ENCODE measurements at regions not wholly inside any gene's neighbourhood (a gene's known extent, or its start where the extent isn't known, plus 50 kb on each side); places are given as distances from the start of the nearest gene placed in this dataset.
"Not testable (repeated sequence)": the region's sequence is repeated elsewhere in the genome, so short reads cannot be mapped to it uniquely, and the experiment has no call there.

DNA sequence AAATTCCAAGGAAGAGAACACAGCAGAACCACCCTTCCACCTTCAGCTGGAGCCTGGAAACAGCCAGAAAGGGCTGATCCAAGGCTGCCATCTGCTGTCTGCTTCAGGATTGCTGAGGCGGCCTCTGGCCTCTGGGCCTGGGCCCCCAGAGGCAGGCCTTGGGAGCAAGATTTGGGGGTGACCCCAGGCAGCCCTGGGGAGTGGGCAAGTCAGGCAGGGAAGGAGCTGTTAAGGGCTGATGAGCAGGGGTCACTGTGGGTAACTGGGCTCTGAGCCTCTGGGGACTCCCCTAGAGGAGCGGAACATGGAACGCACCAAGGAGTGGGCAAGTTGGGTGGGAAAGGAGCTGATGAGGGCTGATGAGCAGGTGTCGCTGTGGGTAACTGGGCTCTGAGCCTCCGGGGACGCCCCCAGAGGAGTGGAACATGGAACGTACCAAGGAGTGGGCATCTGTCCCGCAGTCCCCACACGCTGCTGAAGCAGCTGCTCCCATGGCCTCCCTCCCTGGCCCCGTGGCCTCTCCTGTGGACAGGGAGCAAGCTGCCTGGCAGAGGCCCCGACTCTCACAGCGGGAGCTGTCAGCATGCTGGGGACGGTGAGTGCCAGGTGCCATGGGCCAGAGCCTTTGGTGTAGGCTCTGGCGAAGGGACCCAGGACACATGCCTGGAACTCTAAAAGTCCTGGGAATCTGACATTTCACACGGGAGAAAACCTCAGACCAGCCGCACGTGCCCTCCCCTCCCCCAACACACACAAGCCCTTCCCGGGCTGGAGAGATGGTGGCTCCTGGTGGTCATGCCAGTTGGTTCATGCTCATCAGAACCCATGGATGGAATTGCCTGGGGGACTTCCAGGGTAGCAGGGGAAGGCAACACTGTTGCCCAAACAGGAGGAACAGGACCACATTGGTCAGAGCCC, 148.8 kb downstream of the NPIPB11 start:
- not testable (repeated sequence) for DNase-seq

DNA sequence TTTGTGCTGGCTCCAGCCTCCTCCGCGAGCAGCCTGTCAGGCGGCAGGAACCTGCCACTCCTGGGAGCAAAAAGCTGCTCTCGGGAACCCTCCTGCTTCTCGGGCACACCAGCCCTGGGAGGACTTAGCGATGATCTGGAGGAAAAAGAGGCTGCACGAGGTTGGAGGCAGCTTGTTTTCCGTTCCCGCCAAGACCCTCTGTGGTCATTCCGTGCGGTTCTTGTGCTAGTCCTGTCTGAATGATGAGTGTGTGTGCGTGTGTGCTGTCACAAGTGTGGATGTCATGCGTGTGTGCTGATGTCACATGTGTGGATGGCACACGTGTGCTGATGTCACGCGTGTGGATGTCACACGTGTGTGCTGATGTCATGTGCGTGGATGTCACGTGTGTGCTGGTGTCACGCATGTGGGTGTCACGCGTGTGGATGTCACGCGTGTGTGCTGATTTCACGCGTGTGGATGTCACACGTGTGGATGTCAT, 150.0 kb downstream of the NPIPB11 start:
- no peak for DNase-seq

DNA sequence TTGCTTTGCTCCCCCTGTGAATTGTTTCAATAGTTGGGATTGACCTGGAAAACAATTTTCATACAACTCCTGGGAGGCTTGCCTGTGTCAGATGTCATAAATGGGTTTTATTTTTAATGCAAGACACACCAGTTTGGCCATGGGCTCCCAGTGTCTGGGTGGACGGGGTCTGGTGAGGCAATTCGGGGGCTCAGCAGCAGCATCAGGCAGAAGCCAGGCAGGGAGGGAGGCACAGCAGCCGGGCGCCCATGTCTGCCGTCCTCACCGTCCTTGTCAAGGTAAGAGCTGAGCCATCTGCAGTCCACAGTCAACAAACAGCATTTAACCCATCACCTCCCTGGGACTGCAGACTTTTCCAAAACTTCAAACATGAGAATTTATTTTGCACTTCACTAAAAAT, 150.6 kb downstream of the NPIPB11 start:
- not testable (repeated sequence) for DNase-seq

DNA sequence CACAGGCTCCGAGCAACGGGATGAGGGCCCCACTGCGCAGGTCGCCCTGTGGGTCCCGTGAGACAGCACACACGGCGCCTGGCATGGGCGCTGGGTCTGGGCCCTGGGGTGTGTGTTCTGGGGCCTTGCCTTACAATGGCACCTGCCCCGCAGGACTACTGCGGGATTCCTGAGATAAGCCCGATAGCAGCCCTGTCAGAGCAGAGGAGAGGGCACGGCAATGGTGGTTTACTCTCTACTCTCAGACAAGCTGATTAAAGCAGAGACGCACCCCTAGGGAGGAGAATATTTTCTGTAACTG, 151.1 kb downstream of the NPIPB11 start:
- DNase-seq, result not testable (repeated sequence)

DNA sequence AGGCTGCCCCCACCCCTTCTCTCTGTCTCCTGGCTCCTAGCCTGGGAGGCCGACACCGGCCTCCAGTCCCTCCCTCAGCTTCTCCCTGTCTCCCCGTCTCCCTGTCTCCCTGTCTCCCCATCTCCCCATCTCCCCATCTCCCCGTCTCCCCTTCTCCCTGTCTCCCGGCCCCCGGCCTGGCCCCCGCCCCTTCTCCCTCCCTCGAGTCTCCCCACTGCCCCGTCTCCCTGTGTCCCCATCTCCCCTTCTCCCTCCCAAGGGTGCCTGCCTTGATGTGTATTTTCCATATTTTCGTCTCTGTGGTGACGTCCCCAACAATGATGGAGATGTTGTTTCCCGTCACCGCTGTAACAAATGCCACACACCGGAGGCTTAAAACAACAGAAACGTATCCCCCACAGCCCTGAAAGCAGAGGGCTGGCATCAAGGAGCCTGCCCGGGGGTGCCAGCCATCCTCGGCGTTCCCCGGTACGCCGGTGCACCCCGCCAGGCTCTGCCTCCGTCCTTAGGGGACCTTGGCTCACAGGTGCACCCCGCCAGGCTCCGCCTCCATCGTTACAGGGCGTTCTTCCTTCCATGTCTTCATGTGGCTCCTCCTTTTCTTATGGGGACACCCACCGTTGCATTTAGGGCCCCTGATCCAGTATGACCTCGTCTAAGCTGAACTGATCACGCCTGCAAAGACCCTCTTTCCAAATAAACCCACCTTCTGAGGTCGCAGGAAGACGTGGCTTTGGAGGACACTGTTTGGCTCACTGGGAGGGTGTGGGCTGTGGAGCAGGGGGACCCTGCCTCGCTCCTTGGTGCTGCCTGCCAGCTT, 151.6 kb downstream of the NPIPB11 start:
- no peak for DNase-seq

DNA sequence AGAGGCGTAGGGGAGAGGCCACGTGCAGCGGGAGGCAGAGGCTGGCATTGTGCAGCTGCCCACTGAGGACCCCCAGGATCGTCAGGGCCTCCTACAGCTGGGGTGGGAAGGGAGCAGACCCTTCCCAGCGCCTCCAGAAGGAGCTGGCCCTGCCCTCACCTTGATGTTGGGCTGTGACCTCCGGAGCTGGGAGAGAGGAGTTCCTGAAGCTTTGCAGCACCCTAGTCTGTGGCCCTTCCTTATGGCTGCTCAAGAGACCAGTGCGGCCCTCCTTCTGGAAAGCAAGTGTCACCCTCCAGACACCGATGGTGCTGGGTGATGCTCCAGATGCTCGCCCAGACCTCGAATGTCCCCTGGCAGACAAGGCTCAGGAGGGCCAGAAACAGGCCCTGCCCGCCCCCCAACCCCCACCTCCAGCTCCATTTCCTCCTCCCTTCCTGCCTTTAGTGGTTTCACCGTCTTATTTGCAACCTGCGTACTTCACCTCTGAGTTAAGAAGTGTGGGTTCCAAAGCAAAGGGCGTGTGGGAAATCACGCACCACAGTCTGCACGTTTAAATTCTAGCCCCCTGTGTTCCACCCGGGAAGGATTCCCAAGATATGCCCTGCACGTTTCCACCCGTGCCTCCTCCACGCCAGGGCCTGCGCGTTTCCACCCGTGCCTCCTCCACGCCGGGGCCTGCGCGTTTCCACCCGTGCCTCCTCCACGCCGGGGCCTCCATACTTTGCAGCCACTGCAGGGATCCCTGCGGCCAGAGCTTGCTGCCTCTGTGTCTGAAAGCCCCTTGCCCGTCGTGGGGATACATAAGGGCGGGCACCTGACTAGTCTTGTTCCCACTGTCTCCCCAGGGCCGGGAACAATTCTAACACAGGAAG, 152.6 kb downstream of the NPIPB11 start:
- not testable (repeated sequence) for DNase-seq

DNA sequence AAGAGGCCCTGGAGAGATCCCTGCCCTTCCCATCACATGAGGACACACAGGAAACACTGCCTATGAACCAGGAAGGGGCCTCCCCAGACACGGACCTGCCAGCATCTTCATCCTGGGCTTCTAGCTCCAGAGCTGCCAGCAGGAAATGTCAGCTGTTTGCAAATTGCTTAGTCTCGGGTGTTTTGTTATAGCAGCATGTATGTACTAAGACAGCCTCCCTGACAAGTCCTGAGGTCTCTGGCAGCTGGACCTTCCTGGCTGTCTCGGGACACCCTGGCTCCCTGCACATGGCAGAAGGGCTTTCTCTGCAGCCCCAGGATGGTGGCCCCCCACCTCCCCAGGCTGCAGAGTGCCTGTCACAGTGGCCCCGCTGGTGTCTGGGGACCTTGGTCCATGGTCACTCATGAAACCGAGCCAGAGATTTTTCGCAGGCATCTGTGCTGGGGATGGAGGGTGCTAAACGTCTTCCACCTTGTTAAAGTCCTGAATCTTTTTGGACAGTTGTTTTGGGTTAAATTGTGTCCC, 153.4 kb downstream of the NPIPB11 start:
- DNase-seq, result not testable (repeated sequence)

DNA sequence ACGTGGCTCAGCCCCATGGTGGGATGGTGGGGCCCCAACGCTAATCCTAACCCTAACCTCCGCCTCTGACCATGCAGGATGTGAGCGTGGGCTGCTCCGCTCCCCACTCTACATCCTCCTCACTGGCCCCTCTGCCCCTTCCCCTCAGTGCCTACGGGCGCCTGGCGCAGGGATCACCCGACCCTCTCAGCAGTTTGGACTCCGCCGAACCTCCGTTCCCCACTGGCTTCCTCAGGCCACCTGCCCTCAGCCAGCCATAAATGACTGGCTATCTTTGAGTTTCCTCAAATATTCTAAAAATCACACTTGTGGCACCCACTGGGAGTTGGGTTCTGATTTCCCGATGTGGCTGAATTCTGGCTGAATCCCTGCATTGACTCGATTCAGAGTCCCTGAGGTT, 154.2 kb downstream of the NPIPB11 start:
- not testable (repeated sequence) for DNase-seq

DNA sequence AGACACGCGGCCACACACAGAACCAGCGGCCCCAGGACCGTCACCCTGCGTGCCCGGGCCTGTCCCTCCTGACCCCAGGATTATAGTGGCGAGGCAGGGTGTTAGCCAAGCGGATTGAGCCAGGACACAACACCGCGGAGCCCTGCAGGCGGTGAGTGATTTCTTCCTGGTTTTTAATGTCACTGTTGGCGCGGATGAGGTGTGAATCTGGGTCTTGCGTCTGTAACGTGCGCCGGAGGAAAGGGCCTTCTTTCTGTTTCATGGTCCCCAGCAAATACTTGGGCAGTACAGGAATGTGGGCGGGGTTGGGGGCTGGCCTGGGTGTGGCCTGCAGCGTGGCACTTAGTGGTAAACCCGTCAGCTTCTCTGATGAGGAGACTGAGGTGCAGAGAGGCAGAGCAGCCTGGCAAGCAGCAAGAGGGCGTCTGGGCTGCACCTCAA, 154.9 kb downstream of the NPIPB11 start:
- DNase-seq, result not testable (repeated sequence)

DNA sequence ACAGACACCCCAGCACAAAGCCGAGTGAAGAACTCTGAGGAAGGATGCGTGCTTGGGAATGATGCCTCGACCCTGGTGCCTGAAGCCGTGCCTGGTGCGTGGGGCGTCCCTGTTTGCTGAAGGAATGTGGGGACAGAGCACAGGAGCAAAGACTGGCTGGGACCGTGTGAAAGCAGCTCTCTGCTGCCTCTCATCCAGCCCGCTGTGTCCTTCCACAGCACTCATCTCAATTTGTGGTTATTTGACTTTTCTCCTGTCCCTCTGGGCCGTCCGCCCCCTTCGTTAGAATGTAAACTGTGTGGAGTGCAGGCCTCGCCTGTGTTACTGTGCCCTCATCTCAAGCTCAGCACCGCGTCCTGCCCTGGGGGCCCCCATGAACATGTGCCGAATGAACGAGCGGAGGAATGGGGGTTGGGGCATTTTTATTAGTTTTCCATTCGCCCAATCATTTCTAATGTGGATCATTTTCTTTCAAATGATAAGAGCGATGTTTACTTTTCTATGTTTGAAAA, 155.5 kb downstream of the NPIPB11 start:
- not testable (repeated sequence) for DNase-seq

DNA sequence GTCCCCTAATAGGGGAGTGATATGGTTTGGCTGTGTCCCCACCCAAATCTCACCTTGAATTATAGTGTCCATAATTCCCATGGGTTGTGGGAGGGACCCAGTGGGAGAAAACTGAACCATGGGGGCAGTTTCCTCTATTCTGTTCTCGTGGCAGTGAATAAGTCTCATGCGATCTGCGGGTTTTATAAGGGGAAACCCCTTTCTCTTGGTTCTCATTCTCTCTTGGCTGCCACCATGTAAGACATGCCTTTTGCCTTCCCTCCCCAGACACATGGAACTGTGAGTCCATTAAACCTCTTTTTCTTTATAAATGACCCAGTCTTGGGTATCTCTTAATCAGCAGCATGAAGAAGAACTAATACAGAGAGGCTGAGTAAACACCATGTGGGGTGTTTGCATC, 156.0 kb downstream of the NPIPB11 start:
- DNase-seq, result not testable (repeated sequence)

DNA sequence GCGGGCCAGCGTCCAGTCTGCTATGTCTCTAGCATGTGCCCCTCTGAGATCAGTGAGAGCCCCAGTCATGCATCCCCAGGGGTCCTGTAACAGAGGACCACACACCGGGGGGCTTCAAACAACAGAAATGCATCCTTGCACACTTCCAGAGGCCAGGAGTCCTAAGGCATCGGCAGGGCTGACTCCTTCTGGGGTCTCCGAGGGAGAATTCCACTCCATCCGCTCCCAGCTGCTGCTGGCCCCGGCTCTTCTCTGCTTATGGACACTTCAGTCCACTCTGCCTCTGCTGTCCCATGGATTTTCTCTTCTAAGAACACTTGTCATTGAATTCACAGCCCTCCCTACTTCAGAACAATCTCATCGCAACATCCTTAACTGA, 157.6 kb downstream of the NPIPB11 start:
- DNase-seq, result not testable (repeated sequence)

DNA sequence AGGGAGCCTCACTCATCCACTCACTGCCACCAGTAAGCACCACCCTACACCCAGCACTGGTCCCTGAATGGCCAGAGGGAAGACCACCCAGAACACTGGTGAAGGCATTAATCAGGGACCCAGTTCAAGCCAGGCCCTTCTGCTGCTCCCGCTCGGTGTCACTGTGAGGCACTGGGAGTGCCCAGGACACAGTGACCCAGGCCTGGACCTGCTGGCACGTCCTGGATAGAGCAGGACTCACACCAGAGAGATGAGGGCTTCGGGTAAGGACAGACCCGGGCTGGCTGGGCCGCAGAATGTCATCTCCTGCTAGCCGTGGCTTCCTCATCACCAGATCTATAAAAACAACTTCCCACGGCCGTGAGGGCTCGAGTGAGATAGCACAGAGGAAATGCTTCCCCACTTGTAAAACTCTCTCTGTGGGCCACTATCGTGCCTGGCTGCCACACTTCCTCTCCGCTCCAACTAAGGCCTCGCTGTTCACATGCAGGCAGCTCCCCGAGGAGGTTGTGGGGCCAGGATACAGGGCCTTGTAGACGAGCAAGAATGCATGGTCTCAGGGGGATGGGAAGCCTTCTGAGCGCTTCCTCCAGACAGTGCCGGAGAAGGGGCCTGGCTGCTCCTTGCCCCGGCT, 158.1 kb downstream of the NPIPB11 start:
- not testable (repeated sequence) for DNase-seq

DNA sequence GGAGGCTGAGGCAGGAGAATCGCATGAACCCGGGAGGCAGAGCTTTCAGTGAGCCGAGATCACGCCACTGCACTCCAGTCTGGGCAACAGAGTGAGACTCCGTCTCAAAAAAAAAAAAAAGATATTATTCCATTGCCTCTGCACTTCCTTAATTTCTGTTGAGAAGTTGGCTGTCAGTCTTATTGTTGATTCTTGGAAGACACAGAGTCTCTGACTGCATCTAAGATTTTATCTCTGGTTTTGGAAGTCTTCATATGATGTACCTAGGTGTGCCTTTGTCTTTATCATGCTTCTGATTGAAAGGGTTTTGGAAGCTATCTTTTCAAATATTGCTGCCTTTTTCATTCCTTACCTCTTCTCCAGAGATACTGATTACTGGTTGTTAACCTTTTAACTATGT, 160.4 kb downstream of the NPIPB11 start:
- not testable (repeated sequence) for DNase-seq

DNA sequence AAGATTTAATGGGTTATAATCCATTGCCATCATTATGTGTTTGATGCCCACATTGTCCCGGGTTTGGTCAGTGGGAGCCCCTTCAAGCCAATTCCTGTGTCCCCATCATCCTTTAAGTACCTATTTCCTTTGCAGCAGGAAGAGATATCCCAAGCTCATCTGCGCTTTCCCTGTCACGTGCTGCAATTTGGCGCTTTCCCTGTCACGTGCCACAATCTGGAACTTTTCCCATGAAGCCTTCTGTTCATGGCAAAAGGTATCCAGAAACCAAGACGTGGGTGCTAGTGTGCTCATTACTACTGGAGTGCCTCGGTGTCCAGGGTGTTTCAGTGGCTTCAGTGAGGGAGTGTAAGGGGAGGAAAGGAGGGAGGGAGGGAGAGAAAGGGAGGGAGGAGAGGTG, 168.5 kb downstream of the NPIPB11 start:
- DNase-seq, result no peak

DNA sequence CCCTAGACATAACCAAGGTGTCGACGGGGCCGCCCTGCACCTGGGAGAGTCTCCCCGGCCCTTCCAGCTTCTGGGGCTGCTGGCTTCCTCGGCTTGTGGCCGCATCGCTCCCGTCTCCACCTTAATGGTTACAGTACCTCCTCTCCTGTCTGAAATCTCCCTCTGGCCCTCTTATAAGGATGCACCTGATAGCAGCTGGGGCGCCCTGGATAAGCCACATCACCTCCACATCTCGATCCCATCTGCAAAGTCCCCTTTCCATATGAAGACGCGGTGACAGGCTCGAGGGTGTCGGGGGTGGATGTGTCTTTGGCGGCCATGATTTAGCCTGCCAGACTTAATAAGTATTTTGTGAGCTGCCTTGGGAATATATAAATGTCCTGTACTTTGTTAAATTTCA, 169.0 kb downstream of the NPIPB11 start:
- not testable (repeated sequence) for DNase-seq

DNA sequence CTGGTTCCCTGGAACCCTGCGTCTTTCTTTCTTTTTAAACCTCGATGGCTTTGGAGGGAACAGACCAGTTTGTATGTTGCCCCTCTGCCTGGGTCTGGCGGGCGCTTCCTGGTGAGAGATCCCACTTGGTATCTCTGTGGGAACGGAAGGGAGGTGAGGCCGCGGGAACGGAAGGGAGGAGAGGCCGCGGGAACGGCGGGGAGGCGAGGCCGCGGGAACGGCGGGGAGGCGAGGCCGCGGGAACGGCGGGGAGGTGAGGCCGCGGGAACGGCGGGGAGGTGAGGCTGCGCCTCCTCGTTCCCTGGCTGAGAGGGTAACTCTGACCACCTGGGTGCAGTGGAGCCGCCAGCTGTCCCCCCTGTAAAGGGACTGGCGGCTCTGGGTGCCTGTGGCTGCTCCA, 169.5 kb downstream of the NPIPB11 start:
- not testable (repeated sequence) for DNase-seq

DNA sequence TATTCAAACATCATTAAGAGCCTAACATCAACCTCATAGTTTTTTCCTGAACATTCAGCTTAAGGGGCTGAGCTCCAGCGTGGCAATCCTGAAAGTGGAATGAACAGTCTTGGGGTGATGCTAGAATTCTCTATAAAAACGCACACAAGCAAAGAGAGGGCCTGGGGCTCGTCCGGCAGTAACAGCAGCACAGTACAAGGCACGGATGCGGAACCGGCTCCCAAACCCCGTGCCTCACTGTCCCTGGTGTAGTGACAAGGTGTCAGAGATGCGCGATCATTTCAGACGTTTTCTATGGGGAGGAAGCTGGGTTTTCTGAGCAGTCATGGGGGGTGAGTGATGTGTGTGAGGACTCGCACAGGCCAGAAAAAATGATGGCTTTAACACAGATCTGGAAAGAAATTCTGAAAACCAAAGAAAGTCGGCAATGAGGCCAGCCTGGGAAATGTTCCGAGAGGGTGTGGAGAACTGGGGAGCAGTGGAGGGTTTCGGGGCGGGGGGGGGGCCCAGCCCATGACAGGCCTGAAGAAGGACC, 170.6 kb downstream of the NPIPB11 start:
- not testable (repeated sequence) for DNase-seq

DNA sequence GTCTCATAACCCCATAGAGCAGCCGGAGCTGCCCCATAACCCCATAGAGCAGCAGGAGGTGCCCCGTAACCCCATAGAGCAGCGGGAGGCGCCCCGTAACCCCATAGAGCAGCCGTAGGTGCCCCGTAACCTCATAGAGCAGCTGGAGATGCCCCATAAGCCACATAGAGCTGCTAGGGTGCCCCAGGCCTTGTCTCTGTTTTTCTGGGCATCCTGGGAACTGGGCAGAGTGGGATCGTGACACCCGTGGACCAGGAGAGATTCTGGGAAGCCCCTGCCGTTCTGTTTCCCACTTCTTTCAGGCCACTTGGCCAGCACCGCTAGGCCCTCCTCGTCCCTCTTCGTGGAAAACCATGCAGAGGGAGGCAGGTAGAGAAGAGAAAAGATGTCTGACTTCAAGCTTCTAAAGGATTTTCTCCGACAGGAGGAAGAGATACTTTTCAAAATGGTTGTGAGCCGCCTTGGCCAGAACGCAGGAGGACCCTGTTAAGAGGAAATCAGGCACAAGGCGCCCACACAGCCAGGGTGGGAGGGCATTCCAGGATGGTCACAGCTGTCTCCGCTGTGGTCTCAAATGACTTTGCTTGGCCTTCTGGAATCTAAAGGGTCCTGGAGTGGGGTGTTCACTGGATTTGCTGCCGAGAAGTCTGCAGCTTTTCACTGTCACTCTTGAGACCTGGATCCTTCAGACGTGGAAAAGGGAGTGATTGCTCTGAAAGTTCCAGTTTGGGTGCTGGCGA, 171.8 kb downstream of the NPIPB11 start:
- DNase-seq, result not testable (repeated sequence)

DNA sequence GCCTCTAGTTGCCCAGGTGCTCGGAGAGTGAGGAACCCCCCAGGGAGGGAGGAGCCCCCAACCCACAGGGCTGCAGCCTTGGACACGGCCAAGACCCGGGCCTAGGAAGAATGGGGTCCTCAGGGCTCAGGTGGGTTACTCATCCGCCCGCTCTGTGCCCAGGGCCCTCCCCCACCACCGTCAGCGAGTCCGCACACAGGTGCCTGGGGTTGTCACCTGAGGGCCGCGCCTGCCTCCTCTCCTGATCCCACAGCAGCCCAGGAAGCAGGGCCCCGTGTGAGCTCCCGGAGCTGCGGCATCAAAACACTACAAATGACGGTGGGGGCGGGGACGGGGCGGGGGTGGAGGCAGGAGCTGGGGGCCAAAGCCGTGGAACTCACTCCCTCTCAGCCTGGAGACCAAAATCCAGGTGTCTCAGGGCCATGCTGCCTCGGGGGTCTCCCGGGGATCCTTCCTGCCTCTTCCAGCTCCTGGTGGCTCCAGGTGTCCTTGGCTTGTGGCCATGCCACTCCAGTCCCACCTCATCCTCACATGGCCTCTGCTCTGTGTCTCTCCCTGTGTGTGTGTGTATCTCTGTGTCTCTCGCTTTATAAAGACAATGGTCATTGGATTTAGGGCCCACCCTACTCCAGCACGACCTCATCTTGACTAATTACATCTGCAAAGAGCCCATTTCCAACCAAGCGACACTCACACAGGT, 172.7 kb downstream of the NPIPB11 start:
- not testable (repeated sequence) for DNase-seq
